Breast epithelium (tissue), 3 donors: ENCODE measurements at regions not wholly inside any gene's neighbourhood (a gene's known extent, or its start where the extent isn't known, plus 50 kb on each side); places are given as distances from the start of the nearest gene placed in this dataset.

Experiments used
- POLR2A ChIP-seq: fragments of 450-650 bp; IDR thresholded peaks from one replicate; pipeline ENCODE4 v1.6.1; 2016; ENCODE audit warnings: antibody characterized with exemption, mild to moderate bottlenecking, moderate library complexity
- POLR2AphosphoS5 ChIP-seq, 3 donors: sonication (generic); formaldehyde crosslinking; IDR thresholded peaks; one replicate each; pipeline ENCODE4 v1.6.1; 2017; ENCODE audit warnings: antibody characterized with exemption in 3 of 3
- TF ChIP-seq, protein P1 (sequence below), 3 donors: fragments of 450-650 bp; IDR thresholded peaks; one replicate each; pipeline ENCODE4 v1.5.1; 2016 to 2017; ENCODE audit warnings: antibody characterized with exemption in 3 of 3, mild to moderate bottlenecking in 3 of 3, moderate library complexity in 3 of 3

- TF ChIP-seq POLR2AphosphoS5 (IDR thresholded peaks at IDR 0.05), result no peak
- TF ChIP-seq, protein P1, sequence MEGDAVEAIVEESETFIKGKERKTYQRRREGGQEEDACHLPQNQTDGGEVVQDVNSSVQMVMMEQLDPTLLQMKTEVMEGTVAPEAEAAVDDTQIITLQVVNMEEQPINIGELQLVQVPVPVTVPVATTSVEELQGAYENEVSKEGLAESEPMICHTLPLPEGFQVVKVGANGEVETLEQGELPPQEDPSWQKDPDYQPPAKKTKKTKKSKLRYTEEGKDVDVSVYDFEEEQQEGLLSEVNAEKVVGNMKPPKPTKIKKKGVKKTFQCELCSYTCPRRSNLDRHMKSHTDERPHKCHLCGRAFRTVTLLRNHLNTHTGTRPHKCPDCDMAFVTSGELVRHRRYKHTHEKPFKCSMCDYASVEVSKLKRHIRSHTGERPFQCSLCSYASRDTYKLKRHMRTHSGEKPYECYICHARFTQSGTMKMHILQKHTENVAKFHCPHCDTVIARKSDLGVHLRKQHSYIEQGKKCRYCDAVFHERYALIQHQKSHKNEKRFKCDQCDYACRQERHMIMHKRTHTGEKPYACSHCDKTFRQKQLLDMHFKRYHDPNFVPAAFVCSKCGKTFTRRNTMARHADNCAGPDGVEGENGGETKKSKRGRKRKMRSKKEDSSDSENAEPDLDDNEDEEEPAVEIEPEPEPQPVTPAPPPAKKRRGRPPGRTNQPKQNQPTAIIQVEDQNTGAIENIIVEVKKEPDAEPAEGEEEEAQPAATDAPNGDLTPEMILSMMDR (IDR thresholded peaks at IDR 0.05), result no peak
- no peak for TF ChIP-seq POLR2A
Measured at GRCh38 chr6:97850458-97851212, 567.6 kb upstream of the MMS22L start.
